Suprapubic skin (tissue), 4 donors: ENCODE measurements at regions not wholly inside any gene's neighbourhood (a gene's known extent, or its start where the extent isn't known, plus 50 kb on each side); places are given as distances from the start of the nearest gene placed in this dataset.

ENCODE experiments used
- DNase-seq, 2 donors: peaks; one replicate each; pipeline ENCODE4 v3.0.0-alpha.2; 2019; ENCODE audit warnings: low spot score in 2 of 2
- H3K27ac ChIP-seq: fragments of 200-600 bp; sonication (generic); one replicate; pipeline ENCODE4 v1.5.1; 2019
- H3K27me3 ChIP-seq: fragments of 200-600 bp; sonication (generic); one replicate; pipeline ENCODE4 v1.5.1; 2019
- H3K36me3 ChIP-seq: fragments of 200-600 bp; sonication (generic); one replicate; pipeline ENCODE4 v1.5.1; 2019
- H3K4me1 ChIP-seq: fragments of 200-600 bp; sonication (generic); one replicate; pipeline ENCODE4 v1.5.1; 2019
- H3K4me3 ChIP-seq: fragments of 200-600 bp; sonication (generic); one replicate; pipeline ENCODE4 v1.5.1; 2019; ENCODE audit warnings: mild to moderate bottlenecking
- H3K9me3 ChIP-seq: fragments of 200-600 bp; sonication (generic); one replicate; pipeline ENCODE4 v1.5.1; 2019
- CTCF ChIP-seq, 2 donors: fragments of 200-600 bp in 1 of 2; fragments of 450-650 bp in 1 of 2; sonication (generic) in 1 of 2; IDR thresholded peaks; one replicate each; pipeline ENCODE4 v1.5.1; 2016 to 2019; ENCODE audit warnings: antibody characterized with exemption in 2 of 2, mild to moderate bottlenecking in 1 of 2, moderate library complexity in 1 of 2
- EP300 ChIP-seq: sonication (generic); formaldehyde crosslinking; IDR thresholded peaks from one replicate; pipeline ENCODE4 v1.6.1; 2017; ENCODE audit warnings: antibody characterized with exemption
- POLR2A ChIP-seq, 2 donors: fragments of 450-650 bp; IDR thresholded peaks; one replicate each; pipeline ENCODE4 v1.6.1; 2017; ENCODE audit warnings: antibody characterized with exemption in 2 of 2, mild to moderate bottlenecking in 2 of 2, moderate library complexity in 2 of 2
- POLR2AphosphoS5 ChIP-seq, 3 donors: sonication (generic); formaldehyde crosslinking; IDR thresholded peaks; one replicate each; pipeline ENCODE4 v1.6.1; 2017; ENCODE audit warnings: antibody characterized with exemption in 3 of 3
- WGBS: methylation state at CpG from one replicate; pipeline ENCODE4 v1.1.5; 2018; 5-methylcytosine and 5-hydroxymethylcytosine counted together

GRCh38 chr3:34837848-34838741 is 801.2 kb upstream of the ARPP21 start:
- no peaks in the 10 kb centered on the region for H3K36me3 ChIP-seq
- H3K9me3 ChIP-seq: no peaks in the 10 kb centered on the region
- no peaks in the 10 kb centered on the region for H3K4me1 ChIP-seq
- no peaks in the 10 kb centered on the region for H3K27me3 ChIP-seq
- no peak overlapping the region for H3K4me3 ChIP-seq
- 85% methylated on average over 4 of the region's 4 CpGs for WGBS
- TF ChIP-seq EP300 (no peak), CTCF (IDR thresholded peaks at IDR 0.05) (no peak), POLR2A (IDR thresholded peaks at IDR 0.05) (no peak), POLR2AphosphoS5 (IDR thresholded peaks at IDR 0.05) (no peak)
- no peak for DNase-seq
- H3K27ac ChIP-seq: no peak overlapping the region

DNA sequence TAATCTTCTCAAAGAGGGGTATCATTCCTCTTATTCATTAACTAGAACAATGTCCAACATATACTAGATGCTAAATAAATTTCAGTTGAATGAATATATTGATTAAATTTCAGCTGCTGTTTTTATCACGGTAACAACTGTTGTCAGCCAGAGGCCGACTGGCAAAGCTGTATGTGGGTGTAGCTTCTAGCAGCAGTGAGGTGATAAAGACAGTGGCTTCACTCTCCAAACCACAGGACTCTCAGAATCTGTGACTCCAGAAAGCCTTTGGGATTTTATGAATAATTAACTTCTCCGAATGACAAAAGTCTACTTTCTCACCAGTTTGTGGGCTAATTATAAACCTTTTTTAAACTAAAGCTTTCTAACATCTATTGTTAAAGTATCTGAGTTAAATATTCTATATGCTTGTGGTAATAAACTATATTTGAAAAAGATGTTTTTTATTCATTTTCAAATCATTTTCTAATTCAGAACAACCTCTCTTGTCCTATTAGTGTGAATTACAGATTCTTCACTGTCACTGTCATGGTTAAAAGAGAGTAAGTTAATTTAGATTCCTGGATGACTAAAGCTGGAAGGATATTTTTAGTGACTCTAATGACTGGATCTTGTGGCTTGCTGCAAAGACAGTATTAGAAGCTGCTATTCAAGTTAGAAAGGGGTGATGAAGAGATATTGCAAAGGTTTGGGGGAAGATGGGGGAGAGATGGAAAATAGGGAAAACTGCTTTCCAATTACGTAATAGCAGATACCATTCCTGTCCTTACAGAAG is 796.4 kb upstream of the ARPP21 start:
- 55% methylated on average over 4 of the region's 4 CpGs for WGBS
- Histone ChIP-seq H3K4me1 (no peaks in the 10 kb centered on the region), H3K9me3 (no peaks in the 10 kb centered on the region), H3K36me3 (no peaks in the 10 kb centered on the region), H3K4me3 (no peak overlapping the region), H3K27me3 (no peaks in the 10 kb centered on the region), H3K27ac (no peak overlapping the region)
- no peak for DNase-seq
- TF ChIP-seq EP300 (no peak), POLR2AphosphoS5 (IDR thresholded peaks at IDR 0.05) (no peak), CTCF (IDR thresholded peaks at IDR 0.05) (no peak), POLR2A (IDR thresholded peaks at IDR 0.05) (no peak)

GRCh38 chr3:34844323-34844620 is 795.1 kb upstream of the ARPP21 start:
- Histone ChIP-seq H3K9me3 (no peaks in the 10 kb centered on the region), H3K27me3 (no peaks in the 10 kb centered on the region), H3K36me3 (no peaks in the 10 kb centered on the region), H3K4me1 (no peaks in the 10 kb centered on the region), H3K27ac (no peak overlapping the region), H3K4me3 (no peak overlapping the region)
- WGBS: 29% methylated on average over 2 of the region's 2 CpGs
- DNase-seq: no peak
- TF ChIP-seq CTCF (IDR thresholded peaks at IDR 0.05): no peak
- no peak for TF ChIP-seq EP300
- TF ChIP-seq POLR2AphosphoS5 (IDR thresholded peaks at IDR 0.05): no peak
- no peak for TF ChIP-seq POLR2A (IDR thresholded peaks at IDR 0.05)

DNA sequence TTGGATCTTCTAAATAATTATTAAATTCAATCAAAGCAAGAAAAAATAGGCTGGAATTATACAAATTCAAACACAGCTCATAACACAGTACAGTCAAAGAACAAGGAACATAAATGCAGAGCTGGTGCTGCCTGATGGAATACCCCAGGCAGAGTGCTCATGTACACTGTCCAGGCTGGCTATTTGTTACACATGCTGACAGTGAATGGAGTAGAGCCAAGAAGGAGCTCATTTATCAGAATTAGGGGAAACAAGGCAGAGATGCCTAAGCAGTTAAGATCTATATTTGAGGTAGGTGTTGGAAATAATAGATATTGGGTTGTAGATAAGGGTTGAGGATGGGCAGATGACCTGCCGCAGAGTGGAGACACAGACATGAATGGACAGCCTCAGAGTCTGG is 788.2 kb upstream of the ARPP21 start:
- Histone ChIP-seq H3K9me3 (no peaks in the 10 kb centered on the region), H3K36me3 (no peaks in the 10 kb centered on the region), H3K4me3 (no peak overlapping the region), H3K27ac (no peak overlapping the region), H3K4me1 (no peaks in the 10 kb centered on the region), H3K27me3 (no peaks in the 10 kb centered on the region)
- TF ChIP-seq POLR2AphosphoS5 (IDR thresholded peaks at IDR 0.05) (no peak), POLR2A (IDR thresholded peaks at IDR 0.05) (no peak), CTCF (IDR thresholded peaks at IDR 0.05) (no peak), EP300 (no peak)
- no peak for DNase-seq
- 81% methylated on average over 1 of the region's 1 CpG for WGBS

DNA sequence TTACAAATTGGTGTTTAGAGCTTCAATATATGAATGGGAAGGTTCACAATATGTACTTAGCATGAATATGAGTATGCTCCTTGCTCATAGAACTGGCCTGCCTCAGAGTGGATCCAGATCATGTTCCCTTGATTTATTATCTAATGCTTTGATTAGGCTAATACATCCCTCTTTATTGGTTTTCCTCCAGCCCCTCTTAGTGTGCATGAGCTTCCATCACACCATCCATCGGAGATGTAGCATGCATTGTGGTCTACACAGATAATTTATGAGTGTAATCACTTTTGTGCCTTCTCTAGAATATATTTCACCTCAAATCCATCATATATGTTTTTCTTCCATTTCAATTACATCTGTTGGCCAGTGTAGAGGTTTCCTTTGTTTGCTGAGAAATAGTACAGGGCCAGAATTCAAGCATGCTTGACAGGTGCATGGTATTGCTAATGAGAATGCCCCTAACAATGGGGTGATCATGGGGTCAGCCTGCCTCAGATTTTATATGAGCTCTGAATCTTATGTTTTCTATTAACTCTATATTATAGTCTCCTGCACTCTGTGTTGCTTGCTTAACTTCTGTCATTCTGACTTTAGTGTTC is 786.4 kb upstream of the ARPP21 start:
- DNase-seq: no peak
- H3K9me3 ChIP-seq: no peaks in the 10 kb centered on the region
- no peak overlapping the region for H3K27ac ChIP-seq
- H3K36me3 ChIP-seq: no peaks in the 10 kb centered on the region
- 87% methylated on average over 1 of the region's 1 CpG for WGBS
- TF ChIP-seq POLR2AphosphoS5 (IDR thresholded peaks at IDR 0.05) (no peak), CTCF (IDR thresholded peaks at IDR 0.05) (no peak)
- H3K27me3 ChIP-seq: no peaks in the 10 kb centered on the region
- no peak overlapping the region for H3K4me3 ChIP-seq
- no peaks in the 10 kb centered on the region for H3K4me1 ChIP-seq
